Neural progenitor cell (in vitro differentiated cells): ENCODE measurements at regions not wholly inside any gene's neighbourhood (a gene's known extent, or its start where the extent isn't known, plus 50 kb on each side); places are given as distances from the start of the nearest gene placed in this dataset.

Experiments
- DNase-seq: peaks from one replicate; pipeline ENCODE4 v3.0.0-alpha.2; 2016; ENCODE audit warnings: low spot score
- H2AFZ ChIP-seq: fragments of 200-600 bp; sonication (generic); replicated peaks from 2 replicates; pipeline ENCODE4 v1.6.1; 2016; ENCODE audit warnings: antibody characterized with exemption
- H3F3A ChIP-seq: fragments of 200-600 bp; sonication (generic); 2 replicates; pipeline ENCODE4 v1.6.1; 2016; ENCODE audit warnings: antibody characterized with exemption, low read depth
- H3K27ac ChIP-seq: fragments of 200-600 bp; sonication (generic); 2 replicates; pipeline ENCODE4 v1.5.1; 2016; ENCODE audit warnings: mild to moderate bottlenecking
- H3K27me3 ChIP-seq: fragments of 200-600 bp; sonication (generic); 2 replicates; pipeline ENCODE4 v1.6.1; 2016; ENCODE audit warnings: mild to moderate bottlenecking, moderate library complexity
- H3K36me3 ChIP-seq: fragments of 200-600 bp; sonication (generic); 2 replicates; pipeline ENCODE4 v1.5.1; 2016
- H3K4me1 ChIP-seq: fragments of 200-600 bp; sonication (generic); 2 replicates; pipeline ENCODE4 v1.6.1; 2016; ENCODE audit warnings: mixed run types
- H3K4me2 ChIP-seq: fragments of 200-600 bp; sonication (generic); 2 replicates; pipeline ENCODE4 v1.6.1; 2016
- H3K4me3 ChIP-seq: fragments of 200-600 bp; sonication (generic); 2 replicates; pipeline ENCODE4 v1.5.1; 2016
- H3K79me2 ChIP-seq: fragments of 200-600 bp; sonication (generic); 2 replicates; pipeline ENCODE4 v1.6.1; 2016; ENCODE audit warnings: low read depth
- H3K9ac ChIP-seq: fragments of 200-600 bp; sonication (generic); 2 replicates; pipeline ENCODE4 v1.6.1; 2016
- H3K9me3 ChIP-seq: fragments of 200-600 bp; sonication (generic); 2 replicates; pipeline ENCODE4 v1.5.1; 2016; ENCODE audit warnings: low read depth
- H4K20me1 ChIP-seq: fragments of 200-600 bp; sonication (generic); 2 replicates; pipeline ENCODE4 v1.6.1; 2016; ENCODE audit warnings: low read depth
- H3K27ac Mint-ChIP-seq: 3 replicates; pipeline ENCODE4 v1.8.0; 2021; ENCODE audit warnings: mixed read lengths
- H3K27me3 Mint-ChIP-seq: 2 replicates; pipeline ENCODE4 v1.8.0; 2022; ENCODE audit warnings: low read depth, mild to moderate bottlenecking, inconsistent platforms, moderate library complexity, mixed read lengths; ENCODE audit not compliant: insufficient read depth
- H3K36me3 Mint-ChIP-seq: 3 replicates; pipeline ENCODE4 v1.8.0; 2021; ENCODE audit warnings: mixed read lengths
- H3K4me1 Mint-ChIP-seq: 3 replicates; pipeline ENCODE4 v1.8.0; 2021; ENCODE audit warnings: mixed read lengths
- H3K4me3 Mint-ChIP-seq: 3 replicates; pipeline ENCODE4 v1.8.0; 2021; ENCODE audit warnings: mild to moderate bottlenecking, moderate library complexity, mixed read lengths
- H3K9me3 Mint-ChIP-seq: 3 replicates; pipeline ENCODE4 v1.8.0; 2020; ENCODE audit warnings: mixed read lengths
- CTCF ChIP-seq: fragments of 200-600 bp; sonication (generic); IDR thresholded peaks from 2 replicates; pipeline ENCODE4 v1.5.1; 2017; ENCODE audit warnings: antibody characterized with exemption, mild to moderate bottlenecking
- EZH2 ChIP-seq: fragments of 200-600 bp; sonication (generic); IDR thresholded peaks from 2 replicates; pipeline ENCODE4 v1.6.1; 2017; ENCODE audit warnings: antibody characterized with exemption, mild to moderate bottlenecking, moderate library complexity
- EZH2phosphoT487 ChIP-seq: fragments of 200-600 bp; sonication (generic); IDR thresholded peaks from 2 replicates; pipeline ENCODE4 v1.6.1; 2017; ENCODE audit warnings: antibody characterized with exemption

- H3K79me2 ChIP-seq = no peaks in the 10 kb centered on the region
- H3K9me3 ChIP-seq = no peaks in the 10 kb centered on the region
- no peaks in the 10 kb centered on the region for H4K20me1 ChIP-seq
- TF ChIP-seq CTCF = no peak
- TF ChIP-seq EZH2phosphoT487 = no peak
- TF ChIP-seq EZH2 = no peak
- no peaks in the 10 kb centered on the region for H3K4me1 Mint-ChIP-seq
- peaks cover 6% of the 10 kb centered on the region for H3K27me3 Mint-ChIP-seq
- DNase-seq = no peak
- no peak overlapping the region for H2AFZ ChIP-seq
- H3K9ac ChIP-seq = no peak overlapping the region
- no peak overlapping the region for H3K27ac ChIP-seq
- no peaks in the 10 kb centered on the region for H3K27me3 ChIP-seq
- peaks cover 2% of the 10 kb centered on the region for H3K9me3 Mint-ChIP-seq
- no peak overlapping the region for H3K4me2 ChIP-seq
- no peak overlapping the region for H3K27ac Mint-ChIP-seq
- H3K4me1 ChIP-seq = no peaks in the 10 kb centered on the region
- H3K36me3 Mint-ChIP-seq = no peaks in the 10 kb centered on the region
- no peak overlapping the region for H3K4me3 ChIP-seq
- H3K4me3 Mint-ChIP-seq = no peak overlapping the region
- no peaks in the 10 kb centered on the region for H3K36me3 ChIP-seq
- no peaks in the 10 kb centered on the region for H3F3A ChIP-seq
Measured at GRCh38 chr14:98714626-98715425, 557.2 kb downstream of the BCL11B start.

- Histone ChIP-seq H3K27ac (no peak overlapping the region), H3K36me3 (no peaks in the 10 kb centered on the region), H3K9ac (no peak overlapping the region), H3K9me3 (no peaks in the 10 kb centered on the region), H2AFZ (no peak overlapping the region), H4K20me1 (no peaks in the 10 kb centered on the region), H3K27me3 (no peaks in the 10 kb centered on the region), H3F3A (no peaks in the 10 kb centered on the region), H3K4me1 (no peaks in the 10 kb centered on the region), H3K4me2 (no peak overlapping the region), H3K4me3 (no peak overlapping the region), H3K79me2 (no peaks in the 10 kb centered on the region)
- no peaks in the 10 kb centered on the region for H3K4me1 Mint-ChIP-seq
- TF ChIP-seq EZH2 (no peak), CTCF (no peak), EZH2phosphoT487 (no peak)
- DNase-seq = no peak
- no peaks in the 10 kb centered on the region for H3K36me3 Mint-ChIP-seq
- peaks cover 6% of the 10 kb centered on the region for H3K27me3 Mint-ChIP-seq
- H3K9me3 Mint-ChIP-seq = peaks cover 2% of the 10 kb centered on the region
- no peak overlapping the region for H3K4me3 Mint-ChIP-seq
- no peak overlapping the region for H3K27ac Mint-ChIP-seq
Measured at GRCh38 chr14:98716133-98716532, 555.9 kb downstream of the BCL11B start.

- Histone ChIP-seq H3K4me1 (peaks cover 10% of the 10 kb centered on the region), H3K36me3 (no peaks in the 10 kb centered on the region), H3F3A (no peaks in the 10 kb centered on the region), H3K4me3 (no peak overlapping the region), H3K27ac (no peak overlapping the region), H3K9me3 (no peaks in the 10 kb centered on the region), H2AFZ (no peak overlapping the region), H3K4me2 (no peak overlapping the region), H3K27me3 (no peaks in the 10 kb centered on the region), H4K20me1 (no peaks in the 10 kb centered on the region), H3K9ac (no peak overlapping the region), H3K79me2 (no peaks in the 10 kb centered on the region)
- H3K27ac Mint-ChIP-seq = no peak overlapping the region
- TF ChIP-seq EZH2 (no peak), EZH2phosphoT487 (no peak), CTCF (no peak)
- H3K27me3 Mint-ChIP-seq = peaks cover 10% of the 10 kb centered on the region
- peaks cover 2% of the 10 kb centered on the region for H3K9me3 Mint-ChIP-seq
- no peak for DNase-seq
- H3K36me3 Mint-ChIP-seq = no peaks in the 10 kb centered on the region
- H3K4me3 Mint-ChIP-seq = no peak overlapping the region
- H3K4me1 Mint-ChIP-seq = peaks cover 2% of the 10 kb centered on the region
Measured at GRCh38 chr14:98721061-98721460, 550.9 kb downstream of the BCL11B start.
